Glutamatergic neuron (in vitro differentiated cells): ENCODE measurements at regions not wholly inside any gene's neighbourhood (a gene's known extent, or its start where the extent isn't known, plus 50 kb on each side); places are given as distances from the start of the nearest gene placed in this dataset.
A peak's percentile ranks its signal among the peaks of the same experiment; 100 is the strongest.

Source experiments
- DNase-seq: peaks from one replicate; pipeline ENCODE4 v3.0.0; 2022
- H3K27ac Mint-ChIP-seq: one replicate; pipeline ENCODE4 v1.8.0; 2020; ENCODE audit warnings: mild to moderate bottlenecking, mixed read lengths, inconsistent platforms; ENCODE audit not compliant: unreplicated experiment
- H3K27me3 Mint-ChIP-seq: one replicate; pipeline ENCODE4 v1.8.0; 2020; ENCODE audit warnings: mild to moderate bottlenecking, moderate library complexity, mixed read lengths, inconsistent platforms; ENCODE audit not compliant: unreplicated experiment
- H3K36me3 Mint-ChIP-seq: one replicate; pipeline ENCODE4 v1.8.0; 2020; ENCODE audit warnings: mild to moderate bottlenecking, mixed read lengths, inconsistent platforms; ENCODE audit not compliant: unreplicated experiment
- H3K4me1 Mint-ChIP-seq: one replicate; pipeline ENCODE4 v1.8.0; 2020; ENCODE audit warnings: mild to moderate bottlenecking, low read depth, mixed read lengths, inconsistent platforms; ENCODE audit not compliant: unreplicated experiment
- H3K4me3 Mint-ChIP-seq: one replicate; pipeline ENCODE4 v1.8.0; 2020; ENCODE audit warnings: mild to moderate bottlenecking, mixed read lengths, inconsistent platforms; ENCODE audit not compliant: unreplicated experiment
- H3K9me3 Mint-ChIP-seq: one replicate; pipeline ENCODE4 v1.8.0; 2020; ENCODE audit warnings: mild to moderate bottlenecking, moderate library complexity, mixed read lengths, inconsistent platforms; ENCODE audit not compliant: unreplicated experiment
- CTCF ChIP-seq: fragments of 200-600 bp; sonication (generic); IDR thresholded peaks from one replicate; pipeline ENCODE4 v1.5.0; 2021; ENCODE audit not compliant: partially characterized antibody, unreplicated experiment

- Mint-ChIP-seq H3K9me3 (no peaks in the 10 kb centered on the region), H3K4me1 (no peaks in the 10 kb centered on the region), H3K27me3 (no peaks in the 10 kb centered on the region), H3K27ac (no peak overlapping the region), H3K4me3 (no peak overlapping the region), H3K36me3 (no peaks in the 10 kb centered on the region)
- TF ChIP-seq CTCF, result no peak
- no peak for DNase-seq
These were observed 1701.8 kb downstream of the EFNA5 start for GRCh38 chr5:105968981-105969380.

GRCh38 chr5:105963696-105964255 is 1707.0 kb downstream of the EFNA5 start:
- Mint-ChIP-seq H3K4me3 (no peak overlapping the region), H3K36me3 (no peaks in the 10 kb centered on the region), H3K4me1 (no peaks in the 10 kb centered on the region), H3K27me3 (no peaks in the 10 kb centered on the region), H3K9me3 (no peaks in the 10 kb centered on the region), H3K27ac (no peak overlapping the region)
- DNase-seq, result no peak
- no peak for TF ChIP-seq CTCF

GRCh38 chr5:105961572-105961971 is 1709.2 kb downstream of the EFNA5 start:
- no peak overlapping the region for H3K4me3 Mint-ChIP-seq
- DNase-seq, result no peak
- H3K27ac Mint-ChIP-seq, result no peak overlapping the region
- no peaks in the 10 kb centered on the region for H3K27me3 Mint-ChIP-seq
- no peaks in the 10 kb centered on the region for H3K36me3 Mint-ChIP-seq
- TF ChIP-seq CTCF, result no peak
- no peaks in the 10 kb centered on the region for H3K4me1 Mint-ChIP-seq
- no peaks in the 10 kb centered on the region for H3K9me3 Mint-ChIP-seq

- DNase-seq, result no peak
- no peak overlapping the region for H3K4me3 Mint-ChIP-seq
- no peaks in the 10 kb centered on the region for H3K36me3 Mint-ChIP-seq
- no peak for TF ChIP-seq CTCF
- peaks cover 2% of the 10 kb centered on the region for H3K27me3 Mint-ChIP-seq
- no peak overlapping the region for H3K27ac Mint-ChIP-seq
- H3K4me1 Mint-ChIP-seq, result peaks cover 11% of the 10 kb centered on the region
- no peaks in the 10 kb centered on the region for H3K9me3 Mint-ChIP-seq
These were observed 1714.1 kb downstream of the EFNA5 start for GRCh38 chr5:105956456-105957196.

- Mint-ChIP-seq H3K4me1 (peaks cover 11% of the 10 kb centered on the region), H3K4me3 (no peak overlapping the region), H3K27me3 (peaks cover 2% of the 10 kb centered on the region), H3K27ac (peak overlapping the region; percentile 56), H3K9me3 (no peaks in the 10 kb centered on the region), H3K36me3 (no peaks in the 10 kb centered on the region)
- DNase-seq, result no peak
- no peak for TF ChIP-seq CTCF
These were observed 1716.4 kb downstream of the EFNA5 start for GRCh38 chr5:105954341-105954740.
